ENCODE measurements at regions not wholly inside any gene's neighbourhood (a gene's known extent, or its start where the extent isn't known, plus 50 kb on each side); places are given as distances from the start of the nearest gene placed in this dataset.

GRCh38 chr6:44062771-44063560, 64.3 kb downstream of the MRPL14 start:
- DNase-seq = no peak

GRCh38 chr6:44062105-44062770, 65.0 kb downstream of the MRPL14 start:
- DNase-seq = no peak

- DNase-seq = no peak
Measured at GRCh38 chr6:44061375-44062104, 65.7 kb downstream of the MRPL14 start.

GRCh38 chr6:44060612-44061374, 66.5 kb downstream of the MRPL14 start:
- no peak for DNase-seq

- DNase-seq = no peak
Measured at GRCh38 chr6:44059359-44060346, 67.6 kb downstream of the MRPL14 start.

- no peak for DNase-seq
Measured at GRCh38 chr6:44058617-44059358, 68.5 kb downstream of the MRPL14 start.

- no peak for DNase-seq
Measured at GRCh38 chr6:44057931-44058616, 69.2 kb downstream of the MRPL14 start.

GRCh38 chr6:44057238-44057930, 69.9 kb downstream of the MRPL14 start:
- DNase-seq = no peak

- DNase-seq = no peak
Measured at GRCh38 chr6:44056392-44057237, 70.6 kb downstream of the MRPL14 start.

GRCh38 chr6:44054721-44055559, 72.3 kb downstream of the MRPL14 start:
- DNase-seq = no peak

- DNase-seq = no peak
Measured at GRCh38 chr6:44053760-44054556, 73.3 kb downstream of the MRPL14 start.

GRCh38 chr6:44053106-44053756, 74.0 kb downstream of the MRPL14 start:
- DNase-seq = no peak

- no peak for DNase-seq
Measured at GRCh38 chr6:44052419-44053023, 74.7 kb downstream of the MRPL14 start.

- no peak for DNase-seq
Measured at GRCh38 chr6:44051515-44051914, 75.7 kb downstream of the MRPL14 start.

GRCh38 chr6:44050872-44051505, 76.3 kb downstream of the MRPL14 start:
- DNase-seq = no peak

Data from NCI-H1930 (cell line).